IMR-90 (cell line): ENCODE measurements at regions not wholly inside any gene's neighbourhood (a gene's known extent, or its start where the extent isn't known, plus 50 kb on each side); places are given as distances from the start of the nearest gene placed in this dataset.

ENCODE experiments used
- ATAC-seq: fragments of 200-7000 bp; cut with Tn5 transposase; 2 replicates; pipeline ENCODE4 v1.9.1; 2020; ENCODE audit warnings: low read depth, mild to moderate bottlenecking, moderate library complexity
- BruUV-seq: library from RNA; stranded (reverse); fragments of 400-500 nt; replicated peaks from 2 replicates; lab custom pipeline; 2021; lab: Mats Ljungman, UMichigan
- CTCF ChIA-PET: fragments of 300-600 bp; formaldehyde crosslinking; extraction: SDS; loops from one replicate; lab custom pipeline; 2021; ENCODE audit warnings: antibody characterized with exemption; lab: Yijun Ruan, JAX
- POLR2A ChIA-PET: fragments of 300-600 bp; sonication (Branson Sonifier 250); formaldehyde crosslinking; loops from one replicate; lab custom pipeline; 2022; ENCODE audit warnings: antibody characterized with exemption; ENCODE audit not compliant: unreplicated experiment; lab: Charles Lee
- DNase-seq: peaks from one replicate; pipeline ENCODE4 v3.0.0; 2013
- H2AFZ ChIP-seq: replicated peaks from 2 replicates; pipeline ENCODE3; 2013; ENCODE audit warnings: low read length, mild to moderate bottlenecking; ENCODE audit not compliant: poor library complexity
- H2AK5ac ChIP-seq: 2 replicates; pipeline ENCODE4 v1.6.1; 2013; ENCODE audit warnings: low read depth, low read length, inconsistent platforms
- H2AK9ac ChIP-seq: replicated peaks from 2 replicates; pipeline ENCODE3; 2013; ENCODE audit warnings: mild to moderate bottlenecking, low read depth, low read length, moderate library complexity; ENCODE audit not compliant: poor library complexity
- H2BK120ac ChIP-seq: 2 replicates; pipeline ENCODE4 v1.6.1; 2013; ENCODE audit warnings: low read depth, low read length, inconsistent platforms
- H2BK15ac ChIP-seq: 3 replicates; pipeline ENCODE4 v1.6.1; 2013; ENCODE audit warnings: low read depth, low read length, inconsistent platforms
- H2BK20ac ChIP-seq: 2 replicates; pipeline ENCODE4 v1.6.1; 2013; ENCODE audit warnings: low read depth, mild to moderate bottlenecking, inconsistent platforms, low read length, moderate library complexity
- H2BK5ac ChIP-seq: 2 replicates; pipeline ENCODE4 v1.6.1; 2013; ENCODE audit warnings: mild to moderate bottlenecking, low read depth, low read length, inconsistent platforms; ENCODE audit not compliant: poor library complexity, severe bottlenecking
- H3K14ac ChIP-seq: replicated peaks from 2 replicates; pipeline ENCODE4 v1.6.1; 2013; ENCODE audit warnings: low read depth, low read length, inconsistent platforms
- H3K18ac ChIP-seq: 2 replicates; pipeline ENCODE4 v1.6.1; 2013; ENCODE audit warnings: low read depth, low read length, control low read depth
- H3K23ac ChIP-seq: 2 replicates; pipeline ENCODE4 v1.6.1; 2013; ENCODE audit warnings: low read depth, low read length, inconsistent platforms
- H3K27ac ChIP-seq: 2 replicates; pipeline ENCODE4 v1.5.1; 2013; ENCODE audit warnings: mild to moderate bottlenecking, control low read depth, low read length; ENCODE audit not compliant: insufficient read depth
- H3K27me3 ChIP-seq: 2 replicates; pipeline ENCODE4 v1.6.1; 2013; ENCODE audit warnings: low read length; ENCODE audit not compliant: control insufficient read depth, insufficient read depth
- H3K36me3 ChIP-seq: 2 replicates; pipeline ENCODE4 v1.6.1; 2013; ENCODE audit warnings: low read length, mixed read lengths; ENCODE audit not compliant: control insufficient read depth, insufficient read depth
- H3K4ac ChIP-seq: 2 replicates; pipeline ENCODE4 v1.6.1; 2013; ENCODE audit warnings: low read depth, low read length, inconsistent platforms
- H3K4me1 ChIP-seq: 2 replicates; pipeline ENCODE4 v1.6.1; 2013; ENCODE audit warnings: low read length, mixed read lengths; ENCODE audit not compliant: control insufficient read depth, insufficient read depth
- H3K4me2 ChIP-seq: 2 replicates; pipeline ENCODE4 v1.6.1; 2013; ENCODE audit warnings: low read depth, mild to moderate bottlenecking, control low read depth, low read length, moderate library complexity
- H3K4me3 ChIP-seq: 2 replicates; pipeline ENCODE4 v1.5.1; 2013; ENCODE audit warnings: low read depth, mild to moderate bottlenecking, control low read depth, low read length, moderate library complexity; ENCODE audit not compliant: insufficient read depth
- H3K56ac ChIP-seq: 2 replicates; pipeline ENCODE4 v1.6.1; 2013; ENCODE audit warnings: low read length, inconsistent platforms; ENCODE audit not compliant: insufficient read depth; ENCODE audit errors: extremely low read depth
- H3K79me1 ChIP-seq, 2 experiments: 2 replicates each; pipeline ENCODE4 v1.6.1; 2013; ENCODE audit warnings: low read length in 2 of 2, inconsistent platforms in 1 of 2, low read depth in 1 of 2
- H3K9ac ChIP-seq: 2 replicates; pipeline ENCODE4 v1.6.1; 2013; ENCODE audit warnings: low read depth, low read length, control low read depth
- H3K9me1 ChIP-seq: 2 replicates; pipeline ENCODE4 v1.6.1; 2013; ENCODE audit warnings: low read length, inconsistent platforms; ENCODE audit not compliant: insufficient read depth
- H3K9me3 ChIP-seq: 2 replicates; pipeline ENCODE4 v1.6.1; 2013; ENCODE audit warnings: low read length; ENCODE audit not compliant: control insufficient read depth, insufficient read depth
- H4K20me1 ChIP-seq: 2 replicates; pipeline ENCODE4 v1.6.1; 2013; ENCODE audit warnings: low read length, inconsistent platforms; ENCODE audit not compliant: insufficient read depth
- H4K5ac ChIP-seq: 2 replicates; pipeline ENCODE4 v1.6.1; 2013; ENCODE audit warnings: mild to moderate bottlenecking, low read depth, low read length, control low read depth
- H4K8ac ChIP-seq, 2 experiments: 2 replicates each; pipeline ENCODE4 v1.6.1; 2013; ENCODE audit warnings: low read depth in 2 of 2, low read length in 2 of 2, control low read depth in 1 of 2, inconsistent platforms in 1 of 2
- H4K91ac ChIP-seq: 2 replicates; pipeline ENCODE4 v1.6.1; 2013; ENCODE audit warnings: low read depth, low read length, inconsistent platforms; ENCODE audit not compliant: insufficient read depth
- ELK1 ChIP-seq: fragments of 150-350 bp; IDR thresholded peaks from 2 replicates; pipeline ENCODE4 v1.6.1; 2016; ENCODE audit warnings: low read depth, mild to moderate bottlenecking, low read length, moderate library complexity, borderline replicate concordance
- FOS ChIP-seq: fragments of 150-350 bp; IDR thresholded peaks from 2 replicates; pipeline ENCODE4 v1.6.1; 2016; ENCODE audit warnings: low read depth, low read length
- MAFK ChIP-seq: IDR thresholded peaks from 2 replicates; pipeline ENCODE4 v1.6.1; 2012; ENCODE audit warnings: low read depth, low read length, improper control_type of control experiment
- MAZ ChIP-seq: IDR thresholded peaks from 2 replicates; pipeline ENCODE4 v1.6.1; 2012; ENCODE audit warnings: low read depth, mild to moderate bottlenecking, low read length, improper control_type of control experiment, moderate library complexity, borderline replicate concordance
- MXI1 ChIP-seq: IDR thresholded peaks from 2 replicates; pipeline ENCODE4 v1.6.1; 2012; ENCODE audit warnings: low read depth, mild to moderate bottlenecking, low read length, moderate library complexity, borderline replicate concordance
- NFE2L2 ChIP-seq: fragments of 150-350 bp; IDR thresholded peaks from 2 replicates; pipeline ENCODE4 v1.6.1; 2016; ENCODE audit warnings: low read depth, mild to moderate bottlenecking, low read length
- POLR2A ChIP-seq: IDR thresholded peaks from 2 replicates; pipeline ENCODE4 v1.6.1; 2012; ENCODE audit warnings: mild to moderate bottlenecking, low read depth, low read length
- RAD21 ChIP-seq: IDR thresholded peaks from 2 replicates; pipeline ENCODE4 v1.6.1; 2012; ENCODE audit warnings: low read length, improper control_type of control experiment
- RCOR1 ChIP-seq: IDR thresholded peaks from 2 replicates; pipeline ENCODE4 v1.6.1; 2012; ENCODE audit warnings: mild to moderate bottlenecking, low read length, improper control_type of control experiment; ENCODE audit not compliant: insufficient replicate concordance
- SMC3 ChIP-seq: fragments of 150-350 bp; IDR thresholded peaks from 2 replicates; pipeline ENCODE4 v1.6.1; 2016; ENCODE audit warnings: low read depth, mild to moderate bottlenecking, antibody characterized with exemption, low read length, moderate library complexity
- USF2 ChIP-seq: fragments of 150-350 bp; IDR thresholded peaks from 2 replicates; pipeline ENCODE4 v1.6.1; 2017; ENCODE audit warnings: mild to moderate bottlenecking, antibody characterized with exemption, low read length, low read depth
- WGBS, 2 experiments: methylation state at CpG; one replicate each; pipeline versions ENCODE4 v1.1.5 to v1.1.7; 2013; ENCODE audit warnings: missing lambda C conversion rate in 2 of 2; ENCODE audit not compliant: insufficient read length in 1 of 2; ENCODE audit errors: extremely low coverage in 2 of 2; 5-methylcytosine and 5-hydroxymethylcytosine counted together
- dilution Hi-C: fragments of 300-500 bp; cut with HindIII; formaldehyde crosslinking; loops from one replicate; pipeline ENCODE4 v1.14.3; 2018; ENCODE audit warnings: low sequenced_read_pairs; ENCODE audit not compliant: unreplicated experiment
- in situ Hi-C: fragments of 300-500 bp; cut with MboI; formaldehyde crosslinking; loops from 3 replicates; pipeline ENCODE4 v1.14.3; 2019; ENCODE audit warnings: low sequenced_read_pairs, inconsistent platforms, mixed read lengths
- intact Hi-C: fragments of 100-400 bp; cut with micrococcal nuclease; formaldehyde crosslinking; loops from 2 replicates; pipeline ENCODE4 v1.10.0; 2022

- H3K27ac ChIP-seq, result no peak overlapping the region
- H2AK9ac ChIP-seq, result no peak overlapping the region
- no peak overlapping the region for H3K4me2 ChIP-seq
- no CpG with 5 or more reads among the region's 1 CpG for WGBS, 2 experiments
- H2AK5ac ChIP-seq, result no peak overlapping the region
- ChIA-PET CTCF (no interaction called here), POLR2A (no interaction called here)
- H4K5ac ChIP-seq, result no peak overlapping the region
- dilution Hi-C loops (no loop called here), intact Hi-C loops (no loop called here), in situ Hi-C loops (no loop called here)
- no peak overlapping the region for H3K56ac ChIP-seq
- no peak overlapping the region for H3K14ac ChIP-seq
- no peak overlapping the region for H3K4ac ChIP-seq
- H2BK20ac ChIP-seq, result no peak overlapping the region
- no peaks in the 10 kb centered on the region for H4K20me1 ChIP-seq
- no peak overlapping the region for H2BK15ac ChIP-seq
- no peak overlapping the region for H3K9ac ChIP-seq
- H2AFZ ChIP-seq, result no peak overlapping the region
- no peaks in the 10 kb centered on the region for H3K36me3 ChIP-seq
- H3K27me3 ChIP-seq, result no peaks in the 10 kb centered on the region
- no peak overlapping the region for H3K18ac ChIP-seq
- no peak overlapping the region for H2BK120ac ChIP-seq
- no TSS peak for BruUV-seq
- no peak overlapping the region for H3K4me3 ChIP-seq
- H4K8ac ChIP-seq, result no peak overlapping the region
- H3K4me1 ChIP-seq, result no peaks in the 10 kb centered on the region
- H3K9me1 ChIP-seq, result no peaks in the 10 kb centered on the region
- no peak for TF ChIP-seq USF2
- TF ChIP-seq RAD21, result no peak
- TF ChIP-seq RCOR1, result no peak
- TF ChIP-seq POLR2A, result no peak
- no peak for TF ChIP-seq MXI1
- TF ChIP-seq MAFK, result no peak
- no peak for TF ChIP-seq SMC3
- TF ChIP-seq NFE2L2, result no peak
- TF ChIP-seq ELK1, result no peak
- no peak for TF ChIP-seq MAZ
- TF ChIP-seq FOS, result no peak
- no peak overlapping the region for H4K91ac ChIP-seq
- no peak overlapping the region for H3K23ac ChIP-seq
- no peaks in the 10 kb centered on the region for H3K9me3 ChIP-seq
- H2BK5ac ChIP-seq, result no peak overlapping the region
- no peak for ATAC-seq
- H3K79me1 ChIP-seq, result no peaks in the 10 kb centered on the region
- DNase-seq, result no peak
These were observed 462.2 kb downstream of the FOXO1 start for GRCh38 chr13:40204246-40204645.
